ENCODE measurements at regions not wholly inside any gene's neighbourhood (a gene's known extent, or its start where the extent isn't known, plus 50 kb on each side); places are given as distances from the start of the nearest gene placed in this dataset.

DNA sequence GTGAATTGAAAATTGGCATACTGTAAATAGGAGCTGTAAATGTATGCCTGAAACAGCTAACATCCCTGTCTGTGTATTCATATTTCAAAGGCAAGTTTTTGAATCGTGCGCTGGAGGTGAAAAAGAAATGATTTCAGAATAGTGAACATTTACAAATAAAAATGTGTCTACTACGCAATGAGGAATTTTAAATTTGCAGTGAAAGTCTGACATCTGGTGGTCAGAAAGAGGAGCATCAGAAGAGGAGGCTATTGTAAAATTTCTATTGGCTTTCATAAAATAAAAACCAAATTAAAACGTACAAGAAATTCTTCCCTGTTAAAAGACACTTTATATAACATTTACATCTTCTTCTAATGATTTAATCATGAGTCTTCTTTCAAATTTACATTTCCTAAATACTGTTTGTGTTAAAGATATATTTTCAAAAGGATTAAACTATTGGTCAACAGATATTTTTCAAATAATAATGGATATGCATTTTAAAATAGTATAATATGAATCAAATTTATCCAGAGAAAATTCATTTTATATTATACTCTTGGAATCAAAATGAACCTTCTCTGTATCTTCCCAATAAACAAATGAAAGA, 113.7 kb upstream of the RRP15 start:
- H3K4me3 Mint-ChIP-seq, result no peak overlapping the region
- H3K27ac Mint-ChIP-seq, result no peak overlapping the region
- no peak for DNase-seq
- H3K36me3 Mint-ChIP-seq (ENCODE audit: insufficient read depth in 2 of 2), result no peaks in the 10 kb centered on the region
- H3K27me3 Mint-ChIP-seq (ENCODE audit: low read depth), result peaks cover 37% of the 10 kb centered on the region
- no peaks in the 10 kb centered on the region for H3K9me3 Mint-ChIP-seq
- no peak for ATAC-seq (replicated peaks in 1 of 2)
- no peaks in the 10 kb centered on the region for H3K4me1 Mint-ChIP-seq (ENCODE audit: low read depth)

DNA sequence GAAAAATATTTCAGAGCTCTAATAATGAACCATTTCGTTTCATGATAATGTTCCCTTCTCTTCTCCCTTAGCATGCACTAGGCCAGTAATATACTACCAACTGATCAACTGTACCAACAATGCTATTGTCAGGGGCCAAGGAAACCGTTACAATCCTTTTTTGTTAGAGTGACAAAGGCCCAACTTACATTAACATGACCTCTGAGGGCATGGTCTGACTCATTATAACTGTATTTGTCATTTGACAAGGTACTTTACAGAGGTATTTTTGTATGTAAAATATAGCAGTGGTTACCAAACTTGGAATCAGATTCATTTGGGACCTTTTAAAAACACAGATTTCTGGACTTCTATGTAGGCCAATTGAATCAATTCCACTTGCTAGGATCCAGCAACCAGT, 102.6 kb upstream of the RRP15 start:
- DNase-seq (no peak), ATAC-seq (replicated peaks in 1 of 2) (no peak)
- H3K4me3 Mint-ChIP-seq, result no peak overlapping the region
- no peaks in the 10 kb centered on the region for H3K36me3 Mint-ChIP-seq (ENCODE audit: insufficient read depth in 2 of 2)
- no peaks in the 10 kb centered on the region for H3K9me3 Mint-ChIP-seq
- no peaks in the 10 kb centered on the region for H3K4me1 Mint-ChIP-seq (ENCODE audit: low read depth)
- no peak overlapping the region for H3K27ac Mint-ChIP-seq
- H3K27me3 Mint-ChIP-seq (ENCODE audit: low read depth), result no peaks in the 10 kb centered on the region

DNA sequence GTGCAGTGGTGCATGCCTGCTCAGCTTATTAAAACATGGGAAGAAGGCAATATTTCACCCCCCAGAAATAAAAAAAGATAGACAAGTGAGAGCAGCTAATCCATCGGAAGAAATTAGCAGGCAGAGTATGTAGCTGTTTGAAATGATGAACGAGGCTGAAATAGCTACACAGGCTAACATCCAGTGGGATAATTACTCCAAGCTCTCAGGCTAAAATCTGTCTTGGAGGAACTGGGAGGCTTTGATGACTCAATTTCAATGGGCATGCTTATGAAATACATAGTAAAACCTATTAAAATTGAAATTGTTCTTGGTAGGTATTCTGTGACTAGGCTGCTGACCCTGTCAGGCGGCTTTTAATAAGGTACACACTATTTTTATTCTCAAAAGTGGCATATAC, 84.1 kb upstream of the RRP15 start:
- Mint-ChIP-seq H3K4me3 (no peak overlapping the region), H3K4me1 (ENCODE audit: low read depth) (no peaks in the 10 kb centered on the region), H3K36me3 (ENCODE audit: insufficient read depth in 2 of 2) (no peaks in the 10 kb centered on the region), H3K9me3 (peaks cover 0 to 2% of the 10 kb centered on the region in 2 donors), H3K27ac (no peak overlapping the region), H3K27me3 (ENCODE audit: low read depth) (no peaks in the 10 kb centered on the region)
- ATAC-seq (replicated peaks in 1 of 2) (no peak), DNase-seq (no peak)

DNA sequence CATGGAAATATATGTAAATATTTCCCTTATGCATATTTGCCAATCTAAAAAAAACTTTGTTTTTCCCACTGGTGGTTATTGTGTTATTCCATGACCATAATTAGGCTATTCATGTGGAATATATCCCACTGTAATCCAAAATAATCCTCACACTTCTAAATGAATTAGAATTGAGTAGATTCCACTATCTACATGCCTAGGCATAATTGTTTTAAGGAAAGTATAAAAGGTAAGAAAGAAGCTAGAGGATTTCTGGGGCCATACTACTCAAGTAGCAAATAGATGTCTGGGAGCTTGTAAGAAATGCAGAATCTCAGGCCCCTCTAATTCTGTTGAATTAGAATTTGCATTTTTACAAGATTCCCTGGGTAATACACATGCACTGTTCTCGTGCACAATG, 83.5 kb upstream of the RRP15 start:
- Mint-ChIP-seq H3K27me3 (ENCODE audit: low read depth) (no peaks in the 10 kb centered on the region), H3K9me3 (peaks cover 0 to 2% of the 10 kb centered on the region in 2 donors), H3K36me3 (ENCODE audit: insufficient read depth in 2 of 2) (no peaks in the 10 kb centered on the region), H3K4me3 (no peak overlapping the region), H3K27ac (no peak overlapping the region), H3K4me1 (ENCODE audit: low read depth) (no peaks in the 10 kb centered on the region)
- ATAC-seq (replicated peaks in 1 of 2) (no peak), DNase-seq (no peak)

DNA sequence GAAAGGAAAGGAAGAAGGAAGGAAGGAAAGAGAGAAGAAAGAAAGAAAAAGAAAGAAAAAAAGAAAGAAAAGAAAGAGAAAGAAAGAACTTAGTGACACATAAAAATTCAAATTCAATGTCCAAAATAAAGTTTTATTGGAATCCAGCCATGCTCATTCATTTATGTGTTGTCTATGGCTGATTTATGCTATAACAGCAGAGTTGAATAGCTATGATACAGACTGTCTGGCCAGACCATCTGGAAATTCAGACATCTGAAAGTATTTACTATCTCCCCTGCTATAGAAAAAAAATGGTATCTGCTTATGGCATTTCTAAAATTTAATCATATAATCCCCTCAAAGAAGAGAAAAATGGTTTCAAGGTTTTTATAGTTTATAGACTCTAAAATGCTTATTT, 79.4 kb upstream of the RRP15 start:
- ATAC-seq (replicated peaks in 1 of 2) (no peak), DNase-seq (no peak)
- H3K4me1 Mint-ChIP-seq (ENCODE audit: low read depth), result no peaks in the 10 kb centered on the region
- no peak overlapping the region for H3K4me3 Mint-ChIP-seq
- no peaks in the 10 kb centered on the region for H3K27me3 Mint-ChIP-seq (ENCODE audit: low read depth)
- H3K9me3 Mint-ChIP-seq, result peaks cover 0 to 2% of the 10 kb centered on the region in 2 donors
- no peaks in the 10 kb centered on the region for H3K36me3 Mint-ChIP-seq (ENCODE audit: insufficient read depth in 2 of 2)
- no peak overlapping the region for H3K27ac Mint-ChIP-seq

DNA sequence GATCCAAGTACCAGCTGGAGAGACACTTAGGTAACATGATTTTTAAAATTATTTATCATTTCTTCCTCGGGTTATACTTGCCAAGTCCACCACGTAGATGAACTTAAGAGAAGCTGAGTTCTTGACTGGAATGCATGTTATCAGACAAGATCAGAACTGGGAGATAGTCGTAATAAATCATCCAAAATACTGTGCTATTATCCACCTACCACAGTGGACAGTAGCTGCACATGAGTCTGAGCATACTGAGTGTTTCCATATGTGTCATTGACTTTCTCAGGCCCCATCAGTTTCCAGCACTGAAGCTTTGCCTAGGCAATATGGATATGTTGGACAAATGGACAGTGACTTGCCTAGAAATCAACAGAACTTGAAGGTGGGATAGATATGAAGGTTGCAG, 77.9 kb upstream of the RRP15 start:
- ATAC-seq (replicated peaks in 1 of 2) (no peak), DNase-seq (no peak)
- H3K27ac Mint-ChIP-seq, result no peak overlapping the region
- no peak overlapping the region for H3K4me3 Mint-ChIP-seq
- H3K4me1 Mint-ChIP-seq (ENCODE audit: low read depth), result no peaks in the 10 kb centered on the region
- no peaks in the 10 kb centered on the region for H3K27me3 Mint-ChIP-seq (ENCODE audit: low read depth)
- peaks cover 0 to 2% of the 10 kb centered on the region in 2 donors for H3K9me3 Mint-ChIP-seq
- no peaks in the 10 kb centered on the region for H3K36me3 Mint-ChIP-seq (ENCODE audit: insufficient read depth in 2 of 2)

DNA sequence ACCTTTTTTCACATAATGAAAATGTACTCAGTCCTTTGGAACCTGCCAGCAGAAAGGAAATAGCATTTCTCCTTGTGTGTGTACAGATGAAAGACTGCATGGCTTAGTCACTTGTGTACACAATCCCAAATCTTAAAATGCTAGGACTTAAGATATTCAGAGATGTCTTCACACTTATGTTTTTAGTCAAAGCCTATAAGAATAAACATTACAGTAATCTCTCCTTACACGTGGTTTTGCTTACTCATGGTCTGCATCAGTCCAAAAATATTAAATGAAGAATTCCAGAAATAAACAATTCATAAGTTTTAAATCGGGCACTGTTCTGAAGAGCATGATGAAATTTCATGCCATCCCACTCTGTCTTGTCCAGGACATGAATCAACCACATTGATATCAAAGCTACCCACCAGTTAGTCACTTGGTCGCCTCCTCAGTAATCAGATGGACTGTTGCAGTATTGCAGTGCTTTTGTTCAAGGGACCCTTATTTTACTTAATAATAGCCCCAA, 75.7 kb upstream of the RRP15 start:
- Mint-ChIP-seq H3K4me1 (ENCODE audit: low read depth) (no peaks in the 10 kb centered on the region), H3K27ac (no peak overlapping the region), H3K36me3 (ENCODE audit: insufficient read depth in 2 of 2) (no peaks in the 10 kb centered on the region), H3K4me3 (no peak overlapping the region), H3K9me3 (no peaks in the 10 kb centered on the region), H3K27me3 (ENCODE audit: low read depth) (peaks cover 5% of the 10 kb centered on the region)
- ATAC-seq (replicated peaks in 1 of 2), result no peak
- no peak for DNase-seq

DNA sequence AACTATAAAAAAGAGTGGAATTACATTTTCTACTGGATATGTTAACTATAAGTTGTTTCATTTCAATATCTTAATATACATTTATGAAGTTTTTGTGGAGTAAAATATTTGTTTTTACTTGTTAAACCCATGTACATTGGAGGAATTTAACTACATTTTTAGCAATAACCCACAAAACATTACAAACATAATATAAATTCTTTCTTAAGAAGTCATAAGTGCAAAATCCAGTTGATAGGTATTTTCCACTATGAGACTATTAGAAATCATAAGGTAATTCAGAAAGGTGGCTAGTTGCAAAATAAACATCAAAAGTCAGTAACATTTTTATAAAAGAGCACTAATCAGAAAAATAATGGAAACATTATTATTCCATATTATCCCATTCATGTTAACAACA, 73.9 kb upstream of the RRP15 start:
- Mint-ChIP-seq H3K9me3 (no peaks in the 10 kb centered on the region), H3K27me3 (ENCODE audit: low read depth) (peaks cover 5% of the 10 kb centered on the region), H3K27ac (no peak overlapping the region), H3K4me1 (ENCODE audit: low read depth) (no peaks in the 10 kb centered on the region), H3K36me3 (ENCODE audit: insufficient read depth in 2 of 2) (no peaks in the 10 kb centered on the region), H3K4me3 (no peak overlapping the region)
- DNase-seq, result no peak
- ATAC-seq (replicated peaks in 1 of 2), result no peak

DNA sequence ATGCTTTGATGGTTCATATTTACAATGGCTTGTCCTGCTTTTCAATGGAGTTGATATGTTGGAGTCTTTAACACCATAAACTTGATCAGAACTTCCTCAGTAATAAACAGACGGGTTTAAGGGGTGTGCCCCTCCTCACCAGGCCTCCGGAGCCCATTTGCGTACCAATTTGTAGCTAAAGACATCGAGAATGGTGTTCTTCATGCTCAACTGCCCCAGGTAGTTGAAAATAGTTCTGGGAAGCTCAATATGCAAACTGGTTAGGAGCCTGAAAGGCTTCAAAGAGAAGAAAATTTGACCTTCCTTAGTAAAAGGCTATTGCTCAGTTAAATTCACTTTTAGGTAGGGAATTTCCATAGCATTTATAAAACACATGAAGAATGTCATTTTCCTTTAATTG, 68.1 kb upstream of the RRP15 start:
- Mint-ChIP-seq H3K27ac (no peak overlapping the region), H3K4me3 (no peak overlapping the region), H3K36me3 (ENCODE audit: insufficient read depth in 2 of 2) (no peaks in the 10 kb centered on the region), H3K9me3 (no peaks in the 10 kb centered on the region), H3K4me1 (ENCODE audit: low read depth) (no peaks in the 10 kb centered on the region), H3K27me3 (ENCODE audit: low read depth) (peaks cover 17% of the 10 kb centered on the region)
- DNase-seq, result no peak
- ATAC-seq (replicated peaks in 1 of 2), result no peak

DNA sequence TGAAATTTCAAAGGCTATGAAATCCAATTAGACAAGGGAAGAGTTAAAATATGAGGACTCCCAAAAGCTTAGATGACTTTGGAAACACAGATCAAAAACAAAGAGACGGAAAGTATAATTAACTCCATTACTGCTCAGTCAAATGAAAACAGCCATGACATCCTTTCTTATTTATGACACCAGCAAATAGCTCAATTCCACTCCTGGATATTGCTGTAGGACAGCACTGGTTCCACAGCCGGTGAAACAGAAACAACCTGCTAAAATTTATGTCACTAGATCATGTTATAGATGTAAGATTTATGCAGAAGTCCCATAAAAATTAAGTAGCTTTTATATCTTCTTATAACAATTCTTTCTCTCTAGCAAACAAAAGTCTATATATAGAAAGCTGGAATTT, 65.6 kb upstream of the RRP15 start:
- no peaks in the 10 kb centered on the region for H3K36me3 Mint-ChIP-seq (ENCODE audit: insufficient read depth in 2 of 2)
- no peak overlapping the region for H3K27ac Mint-ChIP-seq
- DNase-seq (no peak), ATAC-seq (replicated peaks in 1 of 2) (no peak)
- peaks cover 12% of the 10 kb centered on the region for H3K27me3 Mint-ChIP-seq (ENCODE audit: low read depth)
- no peak overlapping the region for H3K4me3 Mint-ChIP-seq
- no peaks in the 10 kb centered on the region for H3K4me1 Mint-ChIP-seq (ENCODE audit: low read depth)
- H3K9me3 Mint-ChIP-seq, result no peaks in the 10 kb centered on the region

DNA sequence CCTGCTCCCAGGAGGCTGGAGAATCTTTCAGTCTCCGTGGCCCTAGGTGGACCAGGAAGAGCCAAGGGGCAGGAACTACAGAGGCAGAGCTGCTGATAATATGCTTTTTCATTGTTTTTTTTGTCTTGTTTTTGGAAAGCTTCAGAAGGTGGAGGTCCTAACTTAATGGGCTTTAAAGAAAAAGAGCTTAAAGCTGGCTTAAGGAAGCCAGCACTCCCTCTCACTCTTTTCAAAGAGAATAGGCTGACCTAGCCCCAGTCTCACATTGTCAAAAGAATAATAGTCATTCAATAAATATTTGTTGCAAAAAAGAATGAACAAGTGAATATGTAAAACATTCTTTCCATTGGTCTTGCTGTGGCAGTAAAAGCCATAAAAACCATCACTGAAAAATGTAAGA, 61.0 kb upstream of the RRP15 start:
- H3K36me3 Mint-ChIP-seq (ENCODE audit: insufficient read depth in 2 of 2), result no peaks in the 10 kb centered on the region
- ATAC-seq (replicated peaks in 1 of 2), result no peak
- no peaks in the 10 kb centered on the region for H3K9me3 Mint-ChIP-seq
- no peaks in the 10 kb centered on the region for H3K4me1 Mint-ChIP-seq (ENCODE audit: low read depth)
- H3K27me3 Mint-ChIP-seq (ENCODE audit: low read depth), result no peaks in the 10 kb centered on the region
- H3K4me3 Mint-ChIP-seq, result no peak overlapping the region
- no peak overlapping the region for H3K27ac Mint-ChIP-seq
- no peak for DNase-seq

DNA sequence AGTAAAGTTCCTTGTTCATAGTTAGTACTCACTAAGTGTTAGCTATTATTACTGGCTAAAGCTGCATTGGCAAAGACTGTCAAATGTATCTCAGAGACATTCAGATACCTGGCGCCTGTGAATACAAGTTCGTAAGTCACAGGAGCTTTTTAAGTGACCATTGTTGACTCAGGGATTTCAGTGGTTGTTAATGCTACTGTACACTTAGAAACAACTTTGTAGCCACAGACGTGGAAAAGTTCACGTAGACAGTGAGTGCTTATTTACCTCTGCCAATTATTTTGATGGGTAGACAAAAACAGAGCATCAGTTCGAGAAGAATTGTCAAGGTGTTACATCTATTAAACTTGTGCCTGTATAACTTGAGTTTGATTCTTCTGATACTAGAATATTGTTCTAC, 59.1 kb upstream of the RRP15 start:
- DNase-seq, result no peak
- Mint-ChIP-seq H3K27me3 (ENCODE audit: low read depth) (no peaks in the 10 kb centered on the region), H3K27ac (no peak overlapping the region), H3K36me3 (ENCODE audit: insufficient read depth in 2 of 2) (no peaks in the 10 kb centered on the region), H3K4me1 (ENCODE audit: low read depth) (no peaks in the 10 kb centered on the region), H3K4me3 (no peak overlapping the region), H3K9me3 (no peaks in the 10 kb centered on the region)
- no peak for ATAC-seq (replicated peaks in 1 of 2)
